ENCODE measurements at regions not wholly inside any gene's neighbourhood (a gene's known extent, or its start where the extent isn't known, plus 50 kb on each side); places are given as distances from the start of the nearest gene placed in this dataset.
A peak's percentile ranks its signal among the peaks of the same experiment; 100 is the strongest.
"Not testable (repeated sequence)": the region's sequence is repeated elsewhere in the genome, so short reads cannot be mapped to it uniquely, and the experiment has no call there.

DNA sequence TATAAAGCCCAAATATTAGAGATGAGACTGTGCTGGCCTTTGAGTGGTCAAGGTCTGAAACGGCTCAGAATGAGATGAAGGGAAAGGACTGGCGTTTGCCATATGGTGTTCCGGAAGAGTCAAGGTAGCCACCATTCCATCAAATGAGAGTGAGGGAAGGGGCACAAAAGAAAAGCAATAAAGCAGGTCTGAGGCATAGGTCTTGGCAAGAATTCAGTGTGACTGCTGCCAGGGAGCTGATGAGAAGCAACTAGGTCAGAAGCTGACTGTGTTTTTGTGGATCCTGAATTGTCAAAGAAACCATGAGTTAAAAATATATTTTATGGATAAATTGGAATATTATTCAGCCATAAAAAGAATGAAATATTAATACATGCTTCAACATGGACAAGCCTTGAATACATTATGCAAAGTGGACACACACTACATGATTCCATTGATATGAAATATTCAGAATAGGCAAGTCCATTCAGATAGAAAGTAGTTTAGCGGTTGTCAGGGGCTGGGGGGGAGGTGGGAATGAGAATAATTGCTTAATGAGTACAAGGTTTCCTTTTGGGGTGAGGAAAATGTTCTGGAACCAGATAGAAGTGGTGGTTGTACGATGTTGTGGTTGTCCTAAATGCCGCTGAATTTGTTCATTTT lies 374.6 kb downstream of the ANAPC1 start:
- H3K4me1 Mint-ChIP-seq (ENCODE audit: low read depth): peaks cover 37% of the 10 kb centered on the region
- H3K27me3 Mint-ChIP-seq (ENCODE audit: insufficient read depth); DNase-seq (ENCODE audit: low spot score); intact Hi-C loops (cut with micrococcal nuclease); H3K36me3 Mint-ChIP-seq (ENCODE audit: low read depth); H3K4me3 Mint-ChIP-seq; H3K9me3 Mint-ChIP-seq: not testable (repeated sequence)
- H3K27ac Mint-ChIP-seq: peak overlapping the region; percentile 61

DNA sequence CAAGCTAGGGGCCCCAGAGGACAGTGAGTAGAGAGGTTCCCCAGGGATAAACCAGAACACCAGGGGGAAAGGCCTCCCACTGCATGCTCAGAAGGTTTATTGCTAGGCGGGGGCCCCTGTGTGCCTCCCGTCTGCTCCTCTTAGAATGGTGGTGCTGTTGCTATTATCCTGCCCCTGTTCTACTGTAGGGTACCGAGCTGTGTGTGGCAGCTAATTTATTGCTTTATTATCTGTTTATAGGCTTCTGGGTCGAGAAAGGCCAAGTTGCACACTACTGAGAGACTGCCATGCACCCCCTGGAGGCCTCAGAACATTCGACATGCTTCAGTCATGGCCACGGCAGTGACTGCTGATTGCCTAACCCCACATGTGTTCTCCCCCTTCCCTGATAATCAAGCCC lies 373.6 kb downstream of the ANAPC1 start:
- H3K36me3 Mint-ChIP-seq (ENCODE audit: low read depth); DNase-seq (ENCODE audit: low spot score); H3K9me3 Mint-ChIP-seq; H3K27ac Mint-ChIP-seq; H3K27me3 Mint-ChIP-seq (ENCODE audit: insufficient read depth); H3K4me3 Mint-ChIP-seq; intact Hi-C loops (cut with micrococcal nuclease): not testable (repeated sequence)
- peaks cover 30% of the 10 kb centered on the region for H3K4me1 Mint-ChIP-seq (ENCODE audit: low read depth)

DNA sequence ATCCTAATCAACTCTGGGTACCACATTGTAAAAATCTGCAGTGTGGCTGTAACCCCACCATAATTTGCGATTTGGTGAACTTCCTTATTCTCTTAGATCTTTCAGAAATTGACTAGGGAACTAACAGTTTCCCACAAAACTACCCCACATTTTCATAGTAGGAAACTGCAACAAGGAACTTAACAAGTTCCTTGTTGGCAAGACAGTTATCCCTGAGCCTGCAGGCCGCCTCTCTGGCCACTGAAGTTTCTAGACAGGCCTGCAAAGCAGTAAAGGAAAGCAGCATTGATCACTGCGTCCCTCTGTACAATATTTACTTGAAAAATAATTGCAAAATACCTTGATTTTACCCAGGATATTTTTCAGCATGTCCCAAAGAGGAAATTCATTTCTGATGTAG lies 372.9 kb downstream of the ANAPC1 start:
- H3K4me3 Mint-ChIP-seq; H3K36me3 Mint-ChIP-seq (ENCODE audit: low read depth); DNase-seq (ENCODE audit: low spot score); H3K27me3 Mint-ChIP-seq (ENCODE audit: insufficient read depth); H3K27ac Mint-ChIP-seq; intact Hi-C loops (cut with micrococcal nuclease); H3K9me3 Mint-ChIP-seq: not testable (repeated sequence)
- peaks cover 25% of the 10 kb centered on the region for H3K4me1 Mint-ChIP-seq (ENCODE audit: low read depth)

DNA sequence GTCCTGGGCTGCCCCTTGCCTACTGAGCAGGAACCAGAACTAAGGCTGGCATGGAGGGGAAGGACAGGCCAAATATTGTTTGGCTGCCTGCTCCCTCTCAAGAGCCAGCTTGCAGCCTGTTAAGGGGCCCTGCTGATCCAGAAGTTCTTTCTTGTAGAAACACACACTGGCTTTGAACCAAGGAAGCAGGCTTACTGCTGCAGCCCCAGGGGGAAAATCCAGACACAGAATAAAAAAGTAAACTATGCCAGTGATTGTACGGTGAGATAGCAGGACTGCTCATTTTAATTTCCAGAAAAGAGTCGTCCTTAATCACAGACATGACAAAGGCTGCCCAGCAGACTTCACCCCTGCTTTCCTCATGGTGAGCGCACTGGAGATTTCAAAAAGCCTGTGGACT lies 371.6 kb downstream of the ANAPC1 start:
- H3K36me3 Mint-ChIP-seq (ENCODE audit: low read depth); H3K4me3 Mint-ChIP-seq; H3K27me3 Mint-ChIP-seq (ENCODE audit: insufficient read depth); DNase-seq (ENCODE audit: low spot score); intact Hi-C loops (cut with micrococcal nuclease); H3K27ac Mint-ChIP-seq; H3K9me3 Mint-ChIP-seq: not testable (repeated sequence)
- peaks cover 19% of the 10 kb centered on the region for H3K4me1 Mint-ChIP-seq (ENCODE audit: low read depth)

DNA sequence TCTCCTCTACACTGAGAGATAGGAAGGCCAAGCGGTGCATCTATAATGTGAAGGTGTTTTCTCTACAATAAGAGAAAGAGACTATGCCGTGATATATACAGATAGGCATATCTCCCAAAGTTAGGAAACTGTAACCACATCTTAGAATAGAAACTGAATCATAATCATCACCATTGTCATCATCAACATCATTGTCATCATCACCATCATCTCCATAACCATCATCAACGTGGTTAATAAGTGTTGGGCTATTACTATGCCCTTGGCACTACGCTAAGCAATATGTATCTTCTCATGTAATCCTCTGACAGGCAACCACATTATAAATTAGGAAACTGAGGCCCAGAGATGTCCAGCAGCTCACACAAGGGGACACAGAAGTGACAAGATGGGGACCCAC lies 369.9 kb downstream of the ANAPC1 start:
- H3K27ac Mint-ChIP-seq; H3K4me3 Mint-ChIP-seq; H3K36me3 Mint-ChIP-seq (ENCODE audit: low read depth); DNase-seq (ENCODE audit: low spot score); H3K4me1 Mint-ChIP-seq (ENCODE audit: low read depth); H3K27me3 Mint-ChIP-seq (ENCODE audit: insufficient read depth); H3K9me3 Mint-ChIP-seq; intact Hi-C loops (cut with micrococcal nuclease): not testable (repeated sequence)

DNA sequence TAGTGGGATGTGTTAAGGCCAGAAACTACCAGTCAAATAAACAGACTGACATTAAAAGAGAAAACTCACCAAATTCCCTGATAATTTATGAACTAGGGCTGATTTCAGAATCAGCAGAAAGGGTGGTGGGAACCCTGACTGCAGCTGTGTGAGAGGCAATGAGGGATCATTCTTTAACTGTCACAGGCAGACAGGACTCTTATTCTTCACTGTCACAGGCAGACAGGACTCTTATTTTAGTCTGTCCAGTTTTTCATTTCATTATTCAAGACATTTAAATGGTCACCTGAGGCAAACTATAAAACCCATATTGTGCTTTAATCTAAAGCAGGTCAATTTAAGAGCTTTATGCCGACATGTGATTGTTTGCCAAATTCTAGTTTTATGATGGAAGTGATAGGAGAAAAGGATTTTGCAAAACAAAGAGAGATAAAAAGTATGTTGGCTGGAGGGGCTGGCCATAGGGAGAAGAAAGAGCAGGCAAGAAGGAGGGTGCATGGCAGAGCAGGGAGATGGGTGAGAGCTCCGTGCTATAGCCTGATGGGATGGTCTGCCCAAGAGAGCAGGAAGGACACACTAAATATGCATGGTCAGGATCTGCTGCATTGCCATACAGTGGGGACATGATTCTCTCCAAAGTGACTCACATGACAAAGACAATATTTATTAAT lies 366.8 kb downstream of the ANAPC1 start:
- intact Hi-C loops (cut with micrococcal nuclease); H3K4me3 Mint-ChIP-seq; H3K27me3 Mint-ChIP-seq (ENCODE audit: insufficient read depth); DNase-seq (ENCODE audit: low spot score); H3K4me1 Mint-ChIP-seq (ENCODE audit: low read depth); H3K9me3 Mint-ChIP-seq; H3K27ac Mint-ChIP-seq; H3K36me3 Mint-ChIP-seq (ENCODE audit: low read depth): not testable (repeated sequence)

DNA sequence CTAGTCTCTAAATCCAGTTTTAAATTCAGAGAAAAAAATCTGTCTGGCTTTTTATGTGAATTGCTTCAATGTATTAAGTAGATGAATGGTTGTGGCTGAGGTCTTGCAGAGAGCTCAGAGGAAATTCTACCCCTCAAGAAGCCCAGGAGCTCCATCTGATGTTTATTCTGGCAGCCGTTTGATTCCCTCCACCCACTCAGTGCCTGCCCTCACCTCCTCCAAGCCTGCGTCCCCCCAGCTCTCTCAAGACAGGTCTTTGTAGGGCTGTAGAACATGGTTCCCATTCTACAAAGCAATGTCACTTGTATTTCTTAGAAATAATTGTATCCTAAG lies 366.3 kb downstream of the ANAPC1 start:
- not testable (repeated sequence) for H3K36me3 Mint-ChIP-seq (ENCODE audit: low read depth)

DNA sequence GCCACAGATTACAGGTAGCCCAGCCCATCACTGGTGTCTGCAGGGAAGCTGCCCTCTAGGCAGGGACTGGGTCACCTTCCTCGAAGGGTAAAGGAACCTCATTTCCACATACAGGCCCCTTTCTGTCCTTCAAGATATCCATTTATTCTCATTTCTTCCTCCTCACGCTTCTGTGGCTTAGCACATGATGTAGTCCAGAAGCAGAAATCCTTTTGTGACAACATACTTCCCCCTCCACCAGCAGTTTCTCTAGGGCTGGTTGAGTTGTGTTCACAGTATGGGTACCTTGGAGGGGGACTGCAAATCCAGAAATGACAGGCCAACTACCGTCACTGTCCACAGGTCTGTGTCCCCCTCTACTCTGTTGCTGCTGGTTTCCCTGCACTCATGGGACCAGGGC lies 364.9 kb downstream of the ANAPC1 start:
- Mint-ChIP-seq H3K27ac (no peak overlapping the region), H3K36me3 (ENCODE audit: low read depth) (peaks cover 2% of the 10 kb centered on the region), H3K27me3 (ENCODE audit: insufficient read depth) (peaks cover 5% of the 10 kb centered on the region), H3K9me3 (no peaks in the 10 kb centered on the region), H3K4me1 (ENCODE audit: low read depth) (no peaks in the 10 kb centered on the region), H3K4me3 (no peak overlapping the region)
- DNase-seq (ENCODE audit: low spot score): no peak
- intact Hi-C loops (cut with micrococcal nuclease): no loop called here

More for the DNA sequence above, 366.3 kb downstream of the ANAPC1 start:
- H3K27ac Mint-ChIP-seq; H3K27me3 Mint-ChIP-seq (ENCODE audit: insufficient read depth); DNase-seq (ENCODE audit: low spot score); H3K9me3 Mint-ChIP-seq; H3K4me1 Mint-ChIP-seq (ENCODE audit: low read depth); H3K4me3 Mint-ChIP-seq; intact Hi-C loops (cut with micrococcal nuclease): not testable (repeated sequence)

DNA sequence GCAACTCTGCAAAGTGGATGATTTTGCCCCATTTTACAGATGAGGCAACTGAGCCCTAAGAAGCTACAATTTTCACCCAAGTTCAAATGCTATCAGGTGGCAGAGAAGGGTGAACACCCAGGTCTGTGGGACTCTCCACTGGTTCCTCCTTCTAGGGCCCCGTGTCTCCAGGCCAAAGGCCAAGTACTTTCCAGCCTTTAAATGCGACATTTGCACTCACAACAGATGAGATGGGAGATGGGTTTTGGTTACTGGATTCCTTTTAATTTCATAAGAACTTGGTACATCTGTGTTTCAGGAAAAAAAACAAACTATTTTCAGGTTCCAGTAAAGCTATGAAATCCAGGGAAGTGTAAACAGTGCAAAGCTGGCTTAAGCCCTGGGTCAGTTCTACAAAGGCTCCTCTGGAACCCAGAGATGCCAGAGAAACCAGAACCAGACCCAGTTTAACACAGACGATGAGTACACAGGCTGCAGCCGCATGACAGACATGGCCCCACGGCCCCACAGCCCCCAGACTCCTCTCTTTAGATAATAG lies 361.7 kb downstream of the ANAPC1 start:
- Mint-ChIP-seq H3K9me3 (no peaks in the 10 kb centered on the region), H3K27ac (no peak overlapping the region), H3K4me3 (no peak overlapping the region), H3K27me3 (ENCODE audit: insufficient read depth) (peaks cover 5% of the 10 kb centered on the region), H3K4me1 (ENCODE audit: low read depth) (peaks cover 8% of the 10 kb centered on the region), H3K36me3 (ENCODE audit: low read depth) (peaks cover 2% of the 10 kb centered on the region)
- intact Hi-C loops (cut with micrococcal nuclease): no loop called here
- no peak for DNase-seq (ENCODE audit: low spot score)

DNA sequence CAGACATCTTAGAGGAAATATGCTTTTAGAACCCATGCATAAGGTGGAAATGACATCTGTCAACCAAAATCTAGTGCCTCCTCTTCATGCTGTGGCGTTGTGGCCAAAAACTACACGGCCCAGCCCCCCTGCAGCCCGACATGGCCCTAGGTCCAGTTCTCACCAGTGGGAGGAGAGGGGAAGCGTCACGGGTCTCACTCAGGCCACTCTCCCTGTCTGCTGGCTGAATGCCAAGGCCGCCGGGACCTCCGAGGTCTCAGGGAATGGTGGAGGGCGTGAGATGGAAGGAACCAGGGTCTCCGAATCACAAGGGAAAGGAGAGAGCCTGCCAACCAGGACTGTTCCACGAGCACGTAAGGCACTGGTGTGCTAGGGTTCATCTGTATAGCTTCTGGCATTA lies 361.0 kb downstream of the ANAPC1 start:
- Mint-ChIP-seq H3K9me3 (no peaks in the 10 kb centered on the region), H3K27ac (no peak overlapping the region), H3K36me3 (ENCODE audit: low read depth) (peaks cover 3% of the 10 kb centered on the region), H3K4me1 (ENCODE audit: low read depth) (peaks cover 10% of the 10 kb centered on the region), H3K27me3 (ENCODE audit: insufficient read depth) (peaks cover 5% of the 10 kb centered on the region), H3K4me3 (no peak overlapping the region)
- intact Hi-C loops (cut with micrococcal nuclease): no loop called here
- no peak for DNase-seq (ENCODE audit: low spot score)

DNA sequence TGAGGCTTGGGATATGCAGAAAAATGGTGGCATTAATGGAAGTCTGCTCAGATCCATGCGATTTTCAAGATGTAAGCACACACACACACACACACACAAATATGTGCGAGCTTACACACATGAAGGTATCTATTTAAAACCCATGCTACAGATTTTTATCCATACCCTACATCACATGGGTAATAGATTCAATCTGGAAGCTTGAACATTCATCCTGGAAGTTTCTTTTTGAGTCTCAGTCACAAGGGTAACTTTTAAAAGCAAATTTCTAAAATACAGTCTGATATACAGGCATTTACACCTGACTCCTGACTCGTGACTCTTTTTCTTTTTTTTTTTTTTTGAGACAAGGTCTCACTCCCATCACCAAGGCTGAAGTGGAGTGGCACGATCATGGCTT lies 359.0 kb downstream of the ANAPC1 start:
- H3K27me3 Mint-ChIP-seq (ENCODE audit: insufficient read depth); H3K9me3 Mint-ChIP-seq; DNase-seq (ENCODE audit: low spot score); H3K4me3 Mint-ChIP-seq; intact Hi-C loops (cut with micrococcal nuclease); H3K27ac Mint-ChIP-seq; H3K36me3 Mint-ChIP-seq (ENCODE audit: low read depth): not testable (repeated sequence)
- H3K4me1 Mint-ChIP-seq (ENCODE audit: low read depth): peaks cover 13% of the 10 kb centered on the region

DNA sequence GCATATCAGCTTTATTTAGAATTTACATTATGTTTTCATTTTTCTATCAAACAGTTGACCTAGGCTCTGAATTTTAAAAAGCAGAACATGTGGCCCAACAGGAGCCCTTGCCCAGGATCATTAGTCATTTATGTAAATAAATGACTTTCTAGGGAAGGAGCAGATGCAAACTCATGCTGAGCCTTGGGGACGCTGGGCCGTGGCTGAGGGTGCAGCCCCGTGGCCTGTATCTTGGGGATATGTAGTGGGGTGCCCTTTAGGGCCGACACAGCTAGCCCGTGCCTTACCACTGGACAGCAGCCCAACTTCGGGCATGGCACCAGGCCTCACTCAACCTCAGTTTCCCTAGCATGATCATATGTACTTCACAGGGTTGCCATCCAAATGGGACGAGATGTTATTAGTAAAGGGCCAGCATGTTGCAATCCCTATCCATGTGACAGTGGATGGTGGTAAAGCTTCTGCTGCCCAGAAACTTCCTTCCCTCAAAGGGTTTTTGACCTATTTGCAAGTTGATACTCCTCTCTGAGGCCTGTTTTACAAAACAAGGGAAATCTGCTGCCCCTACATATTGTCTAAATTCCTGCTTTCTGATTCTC lies 357.9 kb downstream of the ANAPC1 start:
- DNase-seq (ENCODE audit: low spot score); intact Hi-C loops (cut with micrococcal nuclease); H3K27me3 Mint-ChIP-seq (ENCODE audit: insufficient read depth); H3K9me3 Mint-ChIP-seq; H3K4me3 Mint-ChIP-seq; H3K36me3 Mint-ChIP-seq (ENCODE audit: low read depth); H3K27ac Mint-ChIP-seq: not testable (repeated sequence)
- H3K4me1 Mint-ChIP-seq (ENCODE audit: low read depth): peaks cover 17% of the 10 kb centered on the region

DNA sequence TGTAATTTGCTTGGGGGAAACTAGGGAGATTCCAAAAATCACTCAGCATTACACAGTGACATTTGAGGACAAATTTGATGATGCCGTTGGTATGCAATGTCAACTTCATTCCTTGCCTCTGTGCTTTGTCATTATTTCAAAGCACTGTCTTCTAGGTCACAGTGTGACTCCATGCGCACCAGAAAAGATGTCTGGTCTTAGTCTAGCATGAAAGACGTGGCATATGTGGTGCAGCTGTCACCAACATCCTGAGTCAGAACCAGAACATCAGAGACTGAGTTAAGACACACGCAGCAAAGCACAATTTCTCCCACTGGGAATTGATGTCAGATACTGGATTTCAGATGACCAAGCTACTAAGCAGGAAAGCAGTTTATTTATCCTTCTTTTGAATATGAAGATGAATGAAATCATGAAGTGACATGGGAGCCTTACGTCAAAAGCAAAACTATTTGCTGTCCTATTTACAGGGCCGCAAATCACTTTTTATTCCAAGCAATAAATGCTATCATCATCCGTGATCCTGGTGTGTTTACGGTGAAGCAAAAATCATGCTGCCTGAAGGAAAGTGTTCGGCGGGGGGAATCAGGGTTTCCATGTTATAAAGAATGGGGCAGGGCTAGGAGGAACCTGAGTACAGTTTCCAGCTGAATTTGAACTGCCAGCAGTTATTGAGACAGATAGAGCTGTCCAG lies 356.1 kb downstream of the ANAPC1 start:
- H3K27me3 Mint-ChIP-seq (ENCODE audit: insufficient read depth); intact Hi-C loops (cut with micrococcal nuclease); H3K36me3 Mint-ChIP-seq (ENCODE audit: low read depth); DNase-seq (ENCODE audit: low spot score); H3K4me3 Mint-ChIP-seq; H3K9me3 Mint-ChIP-seq: not testable (repeated sequence)
- Mint-ChIP-seq H3K4me1 (ENCODE audit: low read depth) (peaks cover 23% of the 10 kb centered on the region), H3K27ac (peak overlapping the region; percentile 13)
